DND-41 (cell line): ENCODE measurements at regions not wholly inside any gene's neighbourhood (a gene's known extent, or its start where the extent isn't known, plus 50 kb on each side); places are given as distances from the start of the nearest gene placed in this dataset.

ENCODE experiments used
- ATAC-seq: fragments of 200-7000 bp; cut with Tn5 transposase; 3 replicates; pipeline ENCODE4 v1.9.1; 2021; ENCODE audit warnings: low read depth; ENCODE audit not compliant: insufficient read depth
- DNase-seq: peaks from one replicate; pipeline ENCODE4 v3.0.0-alpha.2; 2020
- H2AFZ ChIP-seq: 2 replicates; pipeline ENCODE4 v1.6.0; 2012; ENCODE audit warnings: low read depth, low read length
- H3K27ac ChIP-seq: 2 replicates; pipeline ENCODE4 v1.5.1; 2012; ENCODE audit warnings: low read length, inconsistent platforms
- H3K27me3 ChIP-seq: fragments of 200-600 bp; sonication (generic); 2 replicates; pipeline ENCODE4 v1.6.0; 2012; ENCODE audit warnings: low read length, mild to moderate bottlenecking, inconsistent platforms; ENCODE audit not compliant: insufficient read depth, poor library complexity
- H3K36me3 ChIP-seq: 2 replicates; pipeline ENCODE4 v1.5.1; 2012; ENCODE audit warnings: low read length, inconsistent platforms; ENCODE audit not compliant: insufficient read depth
- H3K4me1 ChIP-seq: 2 replicates; pipeline ENCODE4 v1.5.1; 2012; ENCODE audit warnings: mild to moderate bottlenecking, low read length; ENCODE audit not compliant: insufficient read depth
- H3K4me2 ChIP-seq: 2 replicates; pipeline ENCODE4 v1.6.0; 2012; ENCODE audit warnings: mild to moderate bottlenecking, moderate library complexity, low read length, inconsistent platforms; ENCODE audit not compliant: insufficient read depth
- H3K4me3 ChIP-seq, 2 experiments: fragments of 200-600 bp in 1 of 2; shearing (Covaris generic) in 1 of 2; 2 replicates each; pipeline ENCODE4 v1.5.1; 2012 to 2016; ENCODE audit warnings: inconsistent platforms in 2 of 2, low read length in 2 of 2, mild to moderate bottlenecking in 2 of 2, low read depth in 1 of 2, moderate library complexity in 1 of 2
- H3K79me2 ChIP-seq: 2 replicates; pipeline ENCODE4 v1.6.0; 2012; ENCODE audit warnings: low read length, inconsistent platforms; ENCODE audit not compliant: insufficient read depth
- H3K9ac ChIP-seq: 2 replicates; pipeline ENCODE4 v1.6.0; 2012; ENCODE audit warnings: low read depth, mild to moderate bottlenecking, inconsistent platforms, low read length, moderate library complexity
- H3K9me3 ChIP-seq: 2 replicates; pipeline ENCODE4 v1.5.1; 2012; ENCODE audit warnings: low read length, moderate library complexity, mild to moderate bottlenecking, inconsistent platforms; ENCODE audit not compliant: insufficient read depth, severe bottlenecking
- H4K20me1 ChIP-seq: 2 replicates; pipeline ENCODE4 v1.6.0; 2012; ENCODE audit warnings: low read length; ENCODE audit not compliant: insufficient read depth
- EZH2 ChIP-seq: IDR thresholded peaks from 3 replicates; pipeline ENCODE4 v1.6.1; 2012; ENCODE audit warnings: borderline replicate concordance, low read depth, mild to moderate bottlenecking, moderate library complexity, low read length, inconsistent platforms; ENCODE audit not compliant: severe bottlenecking
- TF ChIP-seq, protein P1 (sequence below): IDR thresholded peaks from 2 replicates; pipeline ENCODE4 v1.5.1; 2012; ENCODE audit warnings: borderline replicate concordance, low read length, moderate library complexity, mild to moderate bottlenecking; ENCODE audit not compliant: poor library complexity, severe bottlenecking; ENCODE audit errors: extremely low read depth

DNA sequence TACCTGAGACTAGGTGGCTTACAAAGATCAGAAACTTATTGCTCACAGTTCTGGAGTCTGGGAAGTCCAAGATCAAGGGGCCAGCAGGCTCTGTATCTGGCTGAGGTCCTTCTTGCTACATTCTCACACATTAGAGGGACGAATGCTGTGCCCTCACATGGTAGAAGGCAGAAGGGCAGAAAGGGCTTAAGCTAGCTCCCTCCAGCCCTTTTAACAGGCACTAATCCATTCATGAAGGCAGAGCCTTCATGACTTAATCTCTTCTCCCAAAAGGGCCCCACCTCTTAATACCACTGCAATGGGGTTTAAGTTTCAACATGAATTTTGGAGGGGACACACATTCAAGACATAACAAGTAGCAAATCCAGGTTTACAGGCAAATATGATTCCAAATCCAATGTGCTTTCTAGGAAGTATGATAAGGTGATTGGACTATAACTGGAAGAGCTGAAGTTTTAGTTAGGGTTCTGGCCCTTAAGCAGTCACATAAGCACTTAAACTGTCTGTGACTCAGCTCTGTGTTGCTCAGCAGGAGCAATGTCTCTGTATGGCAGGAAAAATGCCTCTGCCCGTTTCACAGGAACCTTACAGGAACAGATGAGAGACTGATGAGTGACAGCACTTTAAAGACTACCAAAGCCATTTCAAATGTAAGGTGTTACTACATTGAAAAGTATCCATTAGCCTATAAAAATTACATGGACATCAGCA is 119.6 kb upstream of the PTPRM start:
- Histone ChIP-seq H3K79me2 (no peaks in the 10 kb centered on the region), H3K36me3 (no peaks in the 10 kb centered on the region), H2AFZ (no peak overlapping the region), H3K27ac (no peak overlapping the region), H4K20me1 (no peaks in the 10 kb centered on the region), H3K27me3 (no peaks in the 10 kb centered on the region), H3K4me3 (no peak overlapping the region), H3K9ac (no peak overlapping the region), H3K4me2 (no peak overlapping the region), H3K4me1 (no peaks in the 10 kb centered on the region), H3K9me3 (no peaks in the 10 kb centered on the region)
- TF ChIP-seq, protein P1, sequence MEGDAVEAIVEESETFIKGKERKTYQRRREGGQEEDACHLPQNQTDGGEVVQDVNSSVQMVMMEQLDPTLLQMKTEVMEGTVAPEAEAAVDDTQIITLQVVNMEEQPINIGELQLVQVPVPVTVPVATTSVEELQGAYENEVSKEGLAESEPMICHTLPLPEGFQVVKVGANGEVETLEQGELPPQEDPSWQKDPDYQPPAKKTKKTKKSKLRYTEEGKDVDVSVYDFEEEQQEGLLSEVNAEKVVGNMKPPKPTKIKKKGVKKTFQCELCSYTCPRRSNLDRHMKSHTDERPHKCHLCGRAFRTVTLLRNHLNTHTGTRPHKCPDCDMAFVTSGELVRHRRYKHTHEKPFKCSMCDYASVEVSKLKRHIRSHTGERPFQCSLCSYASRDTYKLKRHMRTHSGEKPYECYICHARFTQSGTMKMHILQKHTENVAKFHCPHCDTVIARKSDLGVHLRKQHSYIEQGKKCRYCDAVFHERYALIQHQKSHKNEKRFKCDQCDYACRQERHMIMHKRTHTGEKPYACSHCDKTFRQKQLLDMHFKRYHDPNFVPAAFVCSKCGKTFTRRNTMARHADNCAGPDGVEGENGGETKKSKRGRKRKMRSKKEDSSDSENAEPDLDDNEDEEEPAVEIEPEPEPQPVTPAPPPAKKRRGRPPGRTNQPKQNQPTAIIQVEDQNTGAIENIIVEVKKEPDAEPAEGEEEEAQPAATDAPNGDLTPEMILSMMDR, result no peak
- TF ChIP-seq EZH2, result no peak
- ATAC-seq, result no peak
- DNase-seq, result no peak

DNA sequence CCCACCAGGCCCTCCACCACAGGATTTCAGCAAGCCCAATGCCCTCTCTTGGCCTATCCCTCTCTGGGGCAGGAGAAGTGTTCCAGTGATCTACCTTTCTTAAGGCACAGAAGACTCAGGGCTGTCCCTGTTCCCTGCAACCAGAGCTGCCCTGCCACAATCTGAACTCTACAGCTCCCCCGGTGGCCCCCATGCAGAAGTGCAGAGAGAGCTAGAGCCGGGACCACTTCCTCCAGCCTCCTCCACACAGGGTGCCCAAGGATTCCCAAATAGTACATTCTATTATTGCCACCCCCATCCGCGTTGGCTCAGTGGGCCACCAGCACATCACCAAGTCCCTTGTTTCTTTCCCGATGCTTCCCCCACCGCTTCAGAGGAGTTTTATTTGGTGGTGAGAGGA is 114.8 kb upstream of the PTPRM start:
- H3K27me3 ChIP-seq, result no peaks in the 10 kb centered on the region
- H3K79me2 ChIP-seq, result no peaks in the 10 kb centered on the region
- TF ChIP-seq, protein P1, result peak; percentile 68
- no peak for TF ChIP-seq EZH2
- peak; percentile 12 for DNase-seq
- H4K20me1 ChIP-seq, result no peaks in the 10 kb centered on the region
- no peak overlapping the region for H2AFZ ChIP-seq
- no peak overlapping the region for H3K4me3 ChIP-seq
- no peak overlapping the region for H3K4me2 ChIP-seq
- H3K9me3 ChIP-seq, result no peaks in the 10 kb centered on the region
- H3K4me1 ChIP-seq, result no peaks in the 10 kb centered on the region
- H3K27ac ChIP-seq, result no peak overlapping the region
- no peaks in the 10 kb centered on the region for H3K36me3 ChIP-seq
- H3K9ac ChIP-seq, result no peak overlapping the region
- peak; percentile 69; the same call in 2 of the 3 replicates for ATAC-seq

DNA sequence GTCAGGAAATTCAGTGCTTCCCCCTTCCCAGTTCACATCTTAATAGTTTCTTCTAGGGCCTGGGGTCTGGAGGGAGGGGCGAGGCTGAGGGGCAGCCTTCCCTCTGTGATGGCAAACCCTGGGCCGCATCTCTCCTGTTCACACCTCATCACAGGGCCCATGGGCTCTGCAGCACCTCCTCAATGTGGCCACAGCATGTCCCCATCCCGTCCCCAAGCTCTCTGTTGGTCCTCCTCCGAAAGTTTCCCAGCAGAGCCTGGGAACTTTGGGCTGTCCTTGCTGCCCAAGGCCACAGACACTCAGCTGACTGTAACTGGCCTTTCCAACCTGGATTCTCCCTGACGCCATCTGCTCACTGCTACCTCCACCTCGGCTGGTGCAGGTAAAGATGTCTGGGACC is 112.7 kb upstream of the PTPRM start:
- Histone ChIP-seq H2AFZ (no peak overlapping the region), H3K9ac (no peak overlapping the region), H4K20me1 (no peaks in the 10 kb centered on the region), H3K79me2 (no peaks in the 10 kb centered on the region), H3K4me1 (no peaks in the 10 kb centered on the region), H3K27me3 (no peaks in the 10 kb centered on the region), H3K9me3 (no peaks in the 10 kb centered on the region), H3K36me3 (no peaks in the 10 kb centered on the region), H3K4me3 (no peak overlapping the region), H3K4me2 (no peak overlapping the region), H3K27ac (no peak overlapping the region)
- TF ChIP-seq, protein P1, result no peak
- no peak for TF ChIP-seq EZH2
- ATAC-seq (no peak), DNase-seq (no peak)

DNA sequence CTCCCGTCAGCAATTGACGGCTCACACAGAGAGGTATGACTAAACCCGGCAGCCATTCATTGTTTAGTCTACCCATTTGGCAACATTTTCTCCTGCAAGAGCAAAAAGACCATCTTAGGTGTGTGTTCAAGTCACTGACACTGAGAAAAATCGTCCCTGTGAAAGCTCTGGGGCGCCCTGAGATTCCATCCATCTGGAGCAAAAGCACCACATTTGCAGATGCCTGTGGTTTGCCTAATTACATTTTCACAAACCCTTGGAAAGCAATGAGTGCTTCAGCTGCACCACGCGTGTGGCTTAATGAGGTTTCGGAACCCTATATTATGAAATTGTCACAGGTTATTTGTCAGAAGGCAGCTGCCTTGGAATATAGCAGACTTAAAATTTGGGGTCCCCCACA is 110.7 kb upstream of the PTPRM start:
- H2AFZ ChIP-seq, result no peak overlapping the region
- DNase-seq (no peak), ATAC-seq (no peak)
- H3K4me2 ChIP-seq, result no peak overlapping the region
- H3K79me2 ChIP-seq, result no peaks in the 10 kb centered on the region
- H3K9me3 ChIP-seq, result no peaks in the 10 kb centered on the region
- no peaks in the 10 kb centered on the region for H3K27me3 ChIP-seq
- H3K36me3 ChIP-seq, result no peaks in the 10 kb centered on the region
- H3K4me1 ChIP-seq, result no peaks in the 10 kb centered on the region
- no peak overlapping the region for H3K9ac ChIP-seq
- no peak for TF ChIP-seq EZH2
- TF ChIP-seq, protein P1, result no peak
- H3K4me3 ChIP-seq, result no peak overlapping the region
- no peaks in the 10 kb centered on the region for H4K20me1 ChIP-seq
- no peak overlapping the region for H3K27ac ChIP-seq
